IgD-negative memory B cell (primary cell): ENCODE measurements at regions not wholly inside any gene's neighbourhood (a gene's known extent, or its start where the extent isn't known, plus 50 kb on each side); places are given as distances from the start of the nearest gene placed in this dataset.

ENCODE experiments used
- H3K27ac Mint-ChIP-seq, 3 donors: one replicate each; pipeline ENCODE4 v1.8.0; 2020 to 2022; ENCODE audit warnings: mild to moderate bottlenecking in 3 of 3, mixed read lengths in 3 of 3, moderate library complexity in 1 of 3
- H3K27me3 Mint-ChIP-seq: one replicate; pipeline ENCODE4 v1.8.0; 2021; ENCODE audit warnings: mixed read lengths
- H3K36me3 Mint-ChIP-seq: one replicate; pipeline ENCODE4 v1.8.0; 2020; ENCODE audit warnings: mild to moderate bottlenecking, mixed read lengths
- H3K4me1 Mint-ChIP-seq, 3 donors: one replicate each; pipeline ENCODE4 v1.8.0; 2020 to 2022; ENCODE audit warnings: mixed read lengths in 3 of 3, mild to moderate bottlenecking in 1 of 3
- H3K4me3 Mint-ChIP-seq, 4 donors: one replicate each; pipeline ENCODE4 v1.8.0; 2020 to 2022; ENCODE audit warnings: mild to moderate bottlenecking in 4 of 4, mixed read lengths in 4 of 4, moderate library complexity in 3 of 4
- H3K9me3 Mint-ChIP-seq, 3 donors: one replicate each; pipeline ENCODE4 v1.8.0; 2020 to 2021; ENCODE audit warnings: mixed read lengths in 3 of 3, mild to moderate bottlenecking in 1 of 3

- H3K4me3 Mint-ChIP-seq: no peak overlapping the region
- H3K27ac Mint-ChIP-seq: no peak overlapping the region
- peaks cover 12 to 22% (median 18%) of the 10 kb centered on the region in 3 donors for H3K9me3 Mint-ChIP-seq
- no peaks in the 10 kb centered on the region for H3K36me3 Mint-ChIP-seq
- peaks cover 3% of the 10 kb centered on the region for H3K27me3 Mint-ChIP-seq
- peaks cover 0 to 2% (median 0%) of the 10 kb centered on the region in 3 donors for H3K4me1 Mint-ChIP-seq
These were observed 81.9 kb upstream of the PGR start for GRCh38 chr11:101211407-101211975.

GRCh38 chr11:101202614-101203013 is 73.0 kb upstream of the PGR start:
- Mint-ChIP-seq H3K36me3 (no peaks in the 10 kb centered on the region), H3K27ac (no peak overlapping the region), H3K27me3 (no peaks in the 10 kb centered on the region), H3K9me3 (peaks cover 0 to 5% (median 5%) of the 10 kb centered on the region in 3 donors), H3K4me3 (no peak overlapping the region), H3K4me1 (no peaks in the 10 kb centered on the region)

- Mint-ChIP-seq H3K9me3 (peaks cover 0 to under 1% (median 0%) of the 10 kb centered on the region in 3 donors), H3K4me1 (no peaks in the 10 kb centered on the region), H3K27me3 (no peaks in the 10 kb centered on the region), H3K27ac (no peak overlapping the region), H3K4me3 (no peak overlapping the region), H3K36me3 (no peaks in the 10 kb centered on the region)
These were observed 69.8 kb upstream of the PGR start for GRCh38 chr11:101199416-101199815.

- H3K9me3 Mint-ChIP-seq: peaks cover 0 to 2% (median 0%) of the 10 kb centered on the region in 3 donors
- H3K36me3 Mint-ChIP-seq: no peaks in the 10 kb centered on the region
- H3K27ac Mint-ChIP-seq: no peak overlapping the region
- no peaks in the 10 kb centered on the region for H3K27me3 Mint-ChIP-seq
- no peak overlapping the region for H3K4me3 Mint-ChIP-seq
- H3K4me1 Mint-ChIP-seq: no peaks in the 10 kb centered on the region
These were observed 65.7 kb upstream of the PGR start for GRCh38 chr11:101195294-101195693.

GRCh38 chr11:101188801-101189200 is 59.2 kb upstream of the PGR start:
- H3K4me1 Mint-ChIP-seq: no peaks in the 10 kb centered on the region
- no peaks in the 10 kb centered on the region for H3K36me3 Mint-ChIP-seq
- no peaks in the 10 kb centered on the region for H3K27me3 Mint-ChIP-seq
- no peak overlapping the region for H3K27ac Mint-ChIP-seq
- peaks cover 0 to 3% (median 2%) of the 10 kb centered on the region in 3 donors for H3K9me3 Mint-ChIP-seq
- H3K4me3 Mint-ChIP-seq: no peak overlapping the region

GRCh38 chr11:101188173-101188572 is 58.6 kb upstream of the PGR start:
- Mint-ChIP-seq H3K4me3 (no peak overlapping the region), H3K27ac (no peak overlapping the region), H3K9me3 (peaks cover 0 to 3% (median 2%) of the 10 kb centered on the region in 3 donors), H3K36me3 (no peaks in the 10 kb centered on the region), H3K4me1 (no peaks in the 10 kb centered on the region), H3K27me3 (no peaks in the 10 kb centered on the region)

GRCh38 chr11:101187748-101188147 is 58.1 kb upstream of the PGR start:
- Mint-ChIP-seq H3K36me3 (no peaks in the 10 kb centered on the region), H3K27me3 (no peaks in the 10 kb centered on the region), H3K9me3 (peaks cover 0 to 3% (median 2%) of the 10 kb centered on the region in 3 donors), H3K27ac (no peak overlapping the region), H3K4me1 (no peaks in the 10 kb centered on the region), H3K4me3 (no peak overlapping the region)

- no peaks in the 10 kb centered on the region for H3K36me3 Mint-ChIP-seq
- no peaks in the 10 kb centered on the region for H3K27me3 Mint-ChIP-seq
- no peaks in the 10 kb centered on the region for H3K4me1 Mint-ChIP-seq
- no peak overlapping the region for H3K4me3 Mint-ChIP-seq
- no peak overlapping the region for H3K27ac Mint-ChIP-seq
- peaks cover 0 to 5% (median 3%) of the 10 kb centered on the region in 3 donors for H3K9me3 Mint-ChIP-seq
These were observed 56.4 kb upstream of the PGR start for GRCh38 chr11:101185985-101186384.

GRCh38 chr11:101182467-101182866 is 52.9 kb upstream of the PGR start:
- Mint-ChIP-seq H3K9me3 (peaks cover 0 to 5% (median 0%) of the 10 kb centered on the region in 3 donors), H3K4me3 (no peak overlapping the region), H3K27me3 (no peaks in the 10 kb centered on the region), H3K36me3 (no peaks in the 10 kb centered on the region), H3K4me1 (no peaks in the 10 kb centered on the region), H3K27ac (no peak overlapping the region)

- H3K36me3 Mint-ChIP-seq: no peaks in the 10 kb centered on the region
- H3K27ac Mint-ChIP-seq: no peak overlapping the region
- peaks cover 0 to 7% (median 6%) of the 10 kb centered on the region in 3 donors for H3K9me3 Mint-ChIP-seq
- no peaks in the 10 kb centered on the region for H3K27me3 Mint-ChIP-seq
- H3K4me1 Mint-ChIP-seq: no peaks in the 10 kb centered on the region
- no peak overlapping the region for H3K4me3 Mint-ChIP-seq
These were observed 50.9 kb upstream of the PGR start for GRCh38 chr11:101180481-101180880.
